ENCODE measurements at regions not wholly inside any gene's neighbourhood (a gene's known extent, or its start where the extent isn't known, plus 50 kb on each side); places are given as distances from the start of the nearest gene placed in this dataset.

DNA sequence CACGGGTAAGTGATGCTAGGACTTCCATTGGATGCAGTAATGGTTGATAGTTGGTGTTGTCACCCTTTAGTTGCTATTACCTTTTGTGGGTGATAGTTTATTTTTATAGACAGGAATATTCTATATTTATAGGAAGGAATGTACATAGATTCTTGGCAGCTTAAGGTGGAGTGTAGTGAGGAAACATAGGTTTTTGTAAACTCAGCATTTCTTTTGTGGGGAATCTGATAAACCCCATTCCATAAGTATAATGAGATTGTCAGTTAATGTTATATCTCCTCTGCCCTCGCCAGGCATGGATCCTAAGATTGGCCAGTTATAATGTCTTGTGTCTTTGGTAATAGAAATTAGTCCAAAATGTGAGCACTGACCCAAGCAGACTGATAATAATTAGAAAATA is 262.7 kb downstream of the JRKL start:
- H3K27me3 ChIP-seq: no peaks in the 10 kb centered on the region
- H3K79me2 ChIP-seq (ENCODE audit: low read depth): no peaks in the 10 kb centered on the region
- peaks cover 16% of the 10 kb centered on the region for H3K4me1 ChIP-seq
- H3K4me3 Mint-ChIP-seq: no peak overlapping the region
- H3K36me3 ChIP-seq: no peaks in the 10 kb centered on the region
- H3K9ac ChIP-seq: no peak overlapping the region
- H3K4me1 Mint-ChIP-seq: peaks cover 4% of the 10 kb centered on the region
- no peak overlapping the region for H2AFZ ChIP-seq (replicated peaks)
- H3K9me3 Mint-ChIP-seq: no peaks in the 10 kb centered on the region
- no peak overlapping the region for H3K4me3 ChIP-seq
- H3K27ac ChIP-seq: no peak overlapping the region
- no peaks in the 10 kb centered on the region for H4K20me1 ChIP-seq (ENCODE audit: low read depth)
- no peaks in the 10 kb centered on the region for H3K27me3 Mint-ChIP-seq (ENCODE audit: insufficient read depth, low read depth)
- no peaks in the 10 kb centered on the region for H3F3A ChIP-seq (ENCODE audit: low read depth)
- no peak for DNase-seq (ENCODE audit: low spot score)
- no peak overlapping the region for H3K4me2 ChIP-seq
- no peak overlapping the region for H3K27ac Mint-ChIP-seq
- no peaks in the 10 kb centered on the region for H3K36me3 Mint-ChIP-seq
- no peak for TF ChIP-seq CTCF (IDR thresholded peaks at IDR 0.05)
- no peak for TF ChIP-seq EZH2 (IDR thresholded peaks at IDR 0.05)
- no peak for TF ChIP-seq EZH2phosphoT487 (IDR thresholded peaks at IDR 0.05)
- no peaks in the 10 kb centered on the region for H3K9me3 ChIP-seq (ENCODE audit: low read depth)

GRCh38 chr11:96655474-96655873 is 265.7 kb downstream of the JRKL start:
- Mint-ChIP-seq H3K4me1 (no peaks in the 10 kb centered on the region), H3K36me3 (no peaks in the 10 kb centered on the region), H3K4me3 (no peak overlapping the region), H3K27me3 (ENCODE audit: insufficient read depth, low read depth) (no peaks in the 10 kb centered on the region), H3K9me3 (no peaks in the 10 kb centered on the region), H3K27ac (no peak overlapping the region)
- no peak overlapping the region for H3K4me2 ChIP-seq
- H2AFZ ChIP-seq (replicated peaks): no peak overlapping the region
- no peaks in the 10 kb centered on the region for H3K4me1 ChIP-seq
- no peaks in the 10 kb centered on the region for H3K9me3 ChIP-seq (ENCODE audit: low read depth)
- DNase-seq (ENCODE audit: low spot score): no peak
- H3F3A ChIP-seq (ENCODE audit: low read depth): no peaks in the 10 kb centered on the region
- H3K4me3 ChIP-seq: no peak overlapping the region
- H4K20me1 ChIP-seq (ENCODE audit: low read depth): no peaks in the 10 kb centered on the region
- no peak overlapping the region for H3K27ac ChIP-seq
- H3K9ac ChIP-seq: no peak overlapping the region
- H3K27me3 ChIP-seq: no peaks in the 10 kb centered on the region
- no peak for TF ChIP-seq EZH2phosphoT487 (IDR thresholded peaks at IDR 0.05)
- TF ChIP-seq CTCF (IDR thresholded peaks at IDR 0.05): no peak
- no peak for TF ChIP-seq EZH2 (IDR thresholded peaks at IDR 0.05)
- H3K79me2 ChIP-seq (ENCODE audit: low read depth): no peaks in the 10 kb centered on the region
- no peaks in the 10 kb centered on the region for H3K36me3 ChIP-seq

DNA sequence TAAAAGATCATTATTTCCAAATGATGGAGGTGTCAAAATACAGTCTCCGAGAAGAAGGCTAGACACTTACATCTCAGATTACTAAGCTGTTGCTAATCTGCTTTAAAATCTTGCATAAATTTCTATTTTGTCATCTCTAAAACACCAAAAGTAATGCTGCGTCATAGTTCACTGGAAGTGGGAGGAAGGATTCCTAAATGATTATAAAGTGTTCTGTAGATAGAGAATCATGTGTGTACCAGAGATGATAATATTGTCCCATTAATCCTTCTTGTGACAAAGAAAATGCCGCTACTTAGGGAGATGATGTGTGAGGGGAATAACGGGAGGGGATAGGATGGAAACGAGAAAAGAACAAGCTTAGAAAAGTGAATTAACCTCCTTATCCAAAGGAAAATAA is 268.6 kb downstream of the JRKL start:
- no peaks in the 10 kb centered on the region for H3K9me3 Mint-ChIP-seq
- Histone ChIP-seq H3F3A (ENCODE audit: low read depth) (no peaks in the 10 kb centered on the region), H3K4me1 (no peaks in the 10 kb centered on the region), H3K9ac (no peak overlapping the region), H3K4me2 (no peak overlapping the region), H3K4me3 (no peak overlapping the region), H3K79me2 (ENCODE audit: low read depth) (no peaks in the 10 kb centered on the region), H3K36me3 (no peaks in the 10 kb centered on the region), H4K20me1 (ENCODE audit: low read depth) (no peaks in the 10 kb centered on the region), H2AFZ (replicated peaks) (no peak overlapping the region), H3K9me3 (ENCODE audit: low read depth) (no peaks in the 10 kb centered on the region), H3K27ac (no peak overlapping the region), H3K27me3 (no peaks in the 10 kb centered on the region)
- no peaks in the 10 kb centered on the region for H3K36me3 Mint-ChIP-seq
- TF ChIP-seq EZH2 (IDR thresholded peaks at IDR 0.05) (no peak), EZH2phosphoT487 (IDR thresholded peaks at IDR 0.05) (no peak), CTCF (IDR thresholded peaks at IDR 0.05) (no peak)
- no peak overlapping the region for H3K4me3 Mint-ChIP-seq
- no peaks in the 10 kb centered on the region for H3K27me3 Mint-ChIP-seq (ENCODE audit: insufficient read depth, low read depth)
- peak overlapping the region; percentile 4 for H3K27ac Mint-ChIP-seq
- no peaks in the 10 kb centered on the region for H3K4me1 Mint-ChIP-seq
- DNase-seq (ENCODE audit: low spot score): no peak

GRCh38 chr11:96664110-96664509 is 274.3 kb downstream of the JRKL start:
- no peaks in the 10 kb centered on the region for H3K27me3 Mint-ChIP-seq (ENCODE audit: insufficient read depth, low read depth)
- no peaks in the 10 kb centered on the region for H3K79me2 ChIP-seq (ENCODE audit: low read depth)

More at GRCh38 chr11:96664110-96664509, 274.3 kb downstream of the JRKL start:
- Histone ChIP-seq H3K9me3 (ENCODE audit: low read depth) (no peaks in the 10 kb centered on the region), H3K4me1 (no peaks in the 10 kb centered on the region), H3K4me2 (no peak overlapping the region), H3K27ac (no peak overlapping the region), H3F3A (ENCODE audit: low read depth) (no peaks in the 10 kb centered on the region), H3K27me3 (no peaks in the 10 kb centered on the region), H3K4me3 (no peak overlapping the region), H3K9ac (no peak overlapping the region), H2AFZ (replicated peaks) (no peak overlapping the region), H3K36me3 (no peaks in the 10 kb centered on the region), H4K20me1 (ENCODE audit: low read depth) (no peaks in the 10 kb centered on the region)
- no peak overlapping the region for H3K27ac Mint-ChIP-seq
- H3K36me3 Mint-ChIP-seq: no peaks in the 10 kb centered on the region
- no peaks in the 10 kb centered on the region for H3K9me3 Mint-ChIP-seq
- TF ChIP-seq CTCF (IDR thresholded peaks at IDR 0.05) (no peak), EZH2phosphoT487 (IDR thresholded peaks at IDR 0.05) (no peak), EZH2 (IDR thresholded peaks at IDR 0.05) (no peak)
- H3K4me1 Mint-ChIP-seq: no peaks in the 10 kb centered on the region
- no peak overlapping the region for H3K4me3 Mint-ChIP-seq
- no peak for DNase-seq (ENCODE audit: low spot score)
